Glomerular visceral epithelial cell (primary cell): ENCODE measurements at regions not wholly inside any gene's neighbourhood (a gene's known extent, or its start where the extent isn't known, plus 50 kb on each side); places are given as distances from the start of the nearest gene placed in this dataset.

ENCODE experiments used
- DNase-seq: peaks from one replicate; pipeline ENCODE4 v3.0.0-alpha.2; 2016; ENCODE audit errors: extremely low spot score

DNA sequence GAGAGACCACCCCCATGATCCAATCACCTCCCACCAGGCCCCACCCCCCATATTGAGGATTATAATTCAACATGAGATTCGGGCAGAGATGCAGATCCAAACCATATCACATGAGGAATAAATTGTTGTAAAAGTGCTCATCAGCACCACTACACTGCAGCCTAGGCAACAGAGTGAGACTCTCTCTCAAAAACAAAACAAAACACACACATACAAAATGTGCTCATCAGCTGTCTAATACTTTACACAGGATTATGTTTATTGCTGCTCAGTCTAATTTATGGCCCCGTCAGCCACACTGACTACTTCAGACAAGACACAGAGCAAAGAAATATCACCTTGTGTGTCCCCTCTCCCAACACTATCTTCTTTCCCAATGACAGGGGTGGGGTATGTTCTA lies 72.9 kb upstream of the PPM1J start:
- no peak for DNase-seq

- no peak for DNase-seq
Measured at GRCh38 chr1:112783059-112783458, 67.9 kb upstream of the PPM1J start.

DNA sequence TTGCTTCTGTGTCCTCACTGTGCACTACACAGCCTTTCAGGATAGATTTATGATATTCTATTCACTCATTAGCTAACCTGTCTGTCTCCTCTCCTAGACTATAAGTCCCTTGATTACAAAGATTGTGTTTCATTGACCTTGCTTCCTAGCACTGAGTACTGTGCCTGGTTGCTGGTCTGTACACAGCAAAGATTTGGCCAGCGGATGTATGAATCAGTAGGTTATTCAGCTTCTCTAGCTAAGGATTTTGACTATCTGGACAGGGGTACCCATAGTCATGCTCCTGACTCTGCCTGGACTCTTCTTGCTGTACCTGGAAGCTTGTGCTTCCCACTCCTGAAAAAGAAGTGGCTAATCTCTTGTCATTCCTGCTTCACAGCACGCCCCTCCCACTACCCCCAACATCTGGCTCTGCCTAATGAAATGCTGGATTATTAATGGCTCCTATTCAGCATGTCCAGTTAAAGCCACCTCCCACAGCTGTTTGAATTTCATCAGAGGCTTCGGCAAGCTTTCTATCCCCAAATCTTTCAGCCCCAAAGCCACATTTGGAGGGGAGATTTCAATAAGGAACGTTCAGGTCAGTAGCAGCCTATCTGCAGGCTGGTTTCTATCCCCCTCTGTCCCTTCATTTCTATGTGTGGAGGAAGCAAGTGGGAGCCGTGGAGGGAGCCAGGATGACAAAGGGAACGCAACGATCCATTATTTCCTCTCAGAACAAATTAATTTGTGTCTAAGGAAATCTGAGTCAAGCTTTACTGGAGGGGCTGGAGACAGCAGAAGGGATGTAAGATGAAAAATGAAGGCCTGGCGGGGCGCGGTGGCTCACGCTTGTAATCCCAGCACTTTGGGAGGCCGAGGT lies 64.8 kb upstream of the PPM1J start:
- no peak for DNase-seq

DNA sequence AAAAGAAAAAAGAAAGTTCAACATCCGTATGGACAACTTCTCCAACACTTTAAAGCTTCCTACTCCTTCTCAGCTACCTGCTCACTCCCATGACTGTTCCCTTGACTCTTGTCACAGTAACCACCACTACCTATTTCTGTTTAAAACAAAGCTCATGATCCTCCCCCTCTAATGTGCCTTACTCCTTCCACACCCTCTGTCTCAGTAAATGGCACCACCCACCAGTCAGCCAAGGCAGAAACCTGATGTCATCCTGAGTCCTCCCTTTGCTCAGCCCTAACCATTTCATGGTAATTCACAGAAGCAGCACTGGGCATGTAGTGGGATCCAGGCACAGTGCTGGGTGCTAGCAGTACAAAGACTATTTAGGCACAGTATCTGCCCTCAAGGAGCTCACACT lies 63.0 kb upstream of the PPM1J start:
- DNase-seq, result no peak

GRCh38 chr1:112776688-112777087 lies 61.6 kb upstream of the PPM1J start:
- no peak for DNase-seq

DNA sequence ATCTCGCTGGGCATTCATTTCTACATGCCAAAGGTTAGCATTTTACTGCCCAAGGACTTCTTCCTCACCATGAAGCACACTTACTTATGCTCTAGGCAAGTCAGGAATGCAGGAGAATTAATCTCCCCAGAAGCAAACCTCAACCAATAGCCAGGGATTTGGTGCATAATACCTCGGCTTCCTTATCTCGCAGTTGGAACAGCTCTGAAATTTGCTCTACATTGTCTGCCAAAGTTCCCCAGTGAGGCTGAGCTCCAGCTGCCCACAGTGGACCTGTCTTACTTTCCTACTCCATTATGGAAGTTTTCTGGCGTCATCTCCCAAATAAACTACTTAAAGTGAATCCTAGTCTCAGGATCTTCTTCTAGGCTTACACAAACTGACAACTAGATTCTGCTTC lies 57.6 kb upstream of the PPM1J start:
- DNase-seq, result no peak

DNA sequence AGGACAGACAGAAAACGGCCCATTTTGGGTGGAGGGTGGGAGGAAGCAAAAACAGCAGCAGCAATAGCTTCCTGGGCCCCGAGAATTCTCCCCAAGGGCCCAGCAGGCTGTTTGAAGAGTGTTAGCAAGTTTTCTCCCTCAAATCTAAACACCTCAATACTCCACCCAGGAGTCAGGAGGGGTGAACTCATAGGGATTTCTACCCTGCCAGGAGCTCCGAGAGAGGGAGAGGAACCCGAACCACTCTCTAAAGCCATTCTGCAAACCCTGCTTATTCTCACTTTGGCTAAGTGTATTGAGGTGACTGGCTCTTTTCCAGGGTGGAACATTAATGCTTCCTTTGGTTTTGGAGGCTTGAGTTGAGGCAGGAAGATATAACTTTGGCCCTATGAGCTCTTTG lies 55.6 kb upstream of the PPM1J start:
- DNase-seq, result no peak

DNA sequence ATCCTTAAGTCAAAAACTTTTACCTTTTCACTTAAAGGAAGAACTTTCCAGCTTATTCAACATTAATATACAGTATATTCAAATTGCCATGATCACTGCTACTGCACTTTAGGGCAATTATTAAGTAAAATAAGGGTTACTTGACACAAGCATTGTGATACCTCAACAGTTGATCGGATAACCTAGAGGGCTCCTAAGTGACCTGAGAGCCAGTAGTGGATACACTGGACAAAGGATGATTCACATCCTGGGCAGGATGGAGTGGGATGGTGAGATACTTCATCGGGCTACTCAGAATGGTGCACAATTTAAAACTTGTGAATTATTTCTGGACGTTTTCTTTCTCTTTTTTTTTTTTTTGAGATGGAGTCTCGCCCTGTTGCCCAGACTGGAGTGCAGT lies 54.5 kb upstream of the PPM1J start:
- no peak for DNase-seq

- no peak for DNase-seq
Measured at GRCh38 chr1:112767646-112768045, 52.5 kb upstream of the PPM1J start.
